HuH-7.5 (cell line): ENCODE measurements at regions not wholly inside any gene's neighbourhood (a gene's known extent, or its start where the extent isn't known, plus 50 kb on each side); places are given as distances from the start of the nearest gene placed in this dataset.
"Not testable (repeated sequence)": the region's sequence is repeated elsewhere in the genome, so short reads cannot be mapped to it uniquely, and the experiment has no call there.

Experiments used
- DNase-seq: peaks from one replicate; pipeline ENCODE4 v3.0.0; 2011; ENCODE audit warnings: low spot score

- not testable (repeated sequence) for DNase-seq
These were observed 59.7 kb upstream of the FRG2C start for GRCh38 chr3:75604286-75604934.

- not testable (repeated sequence) for DNase-seq
These were observed 56.1 kb upstream of the FRG2C start for GRCh38 chr3:75607996-75608395.

- not testable (repeated sequence) for DNase-seq
These were observed 54.5 kb upstream of the FRG2C start for GRCh38 chr3:75609598-75609997.

GRCh38 chr3:75610773-75611172, 53.4 kb upstream of the FRG2C start:
- no peak for DNase-seq

- not testable (repeated sequence) for DNase-seq
These were observed 52.2 kb upstream of the FRG2C start for GRCh38 chr3:75611724-75612460.
